ENCODE measurements at regions not wholly inside any gene's neighbourhood (a gene's known extent, or its start where the extent isn't known, plus 50 kb on each side); places are given as distances from the start of the nearest gene placed in this dataset.
"Not testable (repeated sequence)": the region's sequence is repeated elsewhere in the genome, so short reads cannot be mapped to it uniquely, and the experiment has no call there.

- H3K9me3 ChIP-seq (ENCODE audit: control insufficient read depth, low read length); H3K4me3 ChIP-seq (ENCODE audit: low read length); H3K4me1 ChIP-seq (ENCODE audit: control insufficient read depth, insufficient read depth, low read length); H3K36me3 ChIP-seq (ENCODE audit: control insufficient read depth, insufficient read depth, low read length); H3K9ac ChIP-seq (ENCODE audit: low read length); H3K27me3 ChIP-seq (ENCODE audit: control insufficient read depth, insufficient read depth, low read length): not testable (repeated sequence)
These were observed 98.0 kb downstream of the MRPL57 start for GRCh38 chr13:21274457-21274856.

- no peaks in the 10 kb centered on the region for H3K4me1 ChIP-seq (ENCODE audit: control insufficient read depth, insufficient read depth, low read length)
- no peaks in the 10 kb centered on the region for H3K27me3 ChIP-seq (ENCODE audit: control insufficient read depth, insufficient read depth, low read length)
- H3K9ac ChIP-seq (ENCODE audit: low read length): no peak overlapping the region
- H3K36me3 ChIP-seq (ENCODE audit: control insufficient read depth, insufficient read depth, low read length): no peaks in the 10 kb centered on the region
- no peak overlapping the region for H3K4me3 ChIP-seq (ENCODE audit: low read length)
- H3K9me3 ChIP-seq (ENCODE audit: control insufficient read depth, low read length): no peaks in the 10 kb centered on the region
These were observed 105.6 kb downstream of the MRPL57 start for GRCh38 chr13:21282065-21282464.

GRCh38 chr13:21287331-21287907 is 111.0 kb downstream of the MRPL57 start:
- Histone ChIP-seq H3K9ac (ENCODE audit: low read length) (no peak overlapping the region), H3K9me3 (ENCODE audit: control insufficient read depth, low read length) (no peaks in the 10 kb centered on the region), H3K27me3 (ENCODE audit: control insufficient read depth, insufficient read depth, low read length) (no peaks in the 10 kb centered on the region), H3K4me1 (ENCODE audit: control insufficient read depth, insufficient read depth, low read length) (no peaks in the 10 kb centered on the region), H3K36me3 (ENCODE audit: control insufficient read depth, insufficient read depth, low read length) (no peaks in the 10 kb centered on the region), H3K4me3 (ENCODE audit: low read length) (no peak overlapping the region)

- Histone ChIP-seq H3K36me3 (ENCODE audit: control insufficient read depth, insufficient read depth, low read length) (no peaks in the 10 kb centered on the region), H3K9me3 (ENCODE audit: control insufficient read depth, low read length) (no peaks in the 10 kb centered on the region), H3K9ac (ENCODE audit: low read length) (no peak overlapping the region), H3K4me1 (ENCODE audit: control insufficient read depth, insufficient read depth, low read length) (no peaks in the 10 kb centered on the region), H3K27me3 (ENCODE audit: control insufficient read depth, insufficient read depth, low read length) (no peaks in the 10 kb centered on the region), H3K4me3 (ENCODE audit: low read length) (no peak overlapping the region)
These were observed 113.0 kb downstream of the MRPL57 start for GRCh38 chr13:21289475-21289874.

- not testable (repeated sequence) for H3K9ac ChIP-seq (ENCODE audit: low read length); H3K36me3 ChIP-seq (ENCODE audit: control insufficient read depth, insufficient read depth, low read length); H3K4me1 ChIP-seq (ENCODE audit: control insufficient read depth, insufficient read depth, low read length); H3K9me3 ChIP-seq (ENCODE audit: control insufficient read depth, low read length); H3K4me3 ChIP-seq (ENCODE audit: low read length); H3K27me3 ChIP-seq (ENCODE audit: control insufficient read depth, insufficient read depth, low read length)
These were observed 114.1 kb downstream of the MRPL57 start for GRCh38 chr13:21290442-21291002.

- Histone ChIP-seq H3K27me3 (ENCODE audit: control insufficient read depth, insufficient read depth, low read length) (no peaks in the 10 kb centered on the region), H3K36me3 (ENCODE audit: control insufficient read depth, insufficient read depth, low read length) (no peaks in the 10 kb centered on the region), H3K9me3 (ENCODE audit: control insufficient read depth, low read length) (no peaks in the 10 kb centered on the region), H3K9ac (ENCODE audit: low read length) (no peak overlapping the region), H3K4me3 (ENCODE audit: low read length) (no peak overlapping the region), H3K4me1 (ENCODE audit: control insufficient read depth, insufficient read depth, low read length) (no peaks in the 10 kb centered on the region)
These were observed 115.4 kb downstream of the MRPL57 start for GRCh38 chr13:21291840-21292239.

GRCh38 chr13:21296991-21297390 is 120.5 kb downstream of the MRPL57 start:
- H3K4me3 ChIP-seq (ENCODE audit: low read length); H3K27me3 ChIP-seq (ENCODE audit: control insufficient read depth, insufficient read depth, low read length): not testable (repeated sequence)
- H3K9ac ChIP-seq (ENCODE audit: low read length): peak overlapping the region; percentile 80

GRCh38 chr13:21297447-21297846 is 121.0 kb downstream of the MRPL57 start:
- Histone ChIP-seq H3K4me3 (ENCODE audit: low read length) (peak overlapping the region; percentile 80), H3K36me3 (ENCODE audit: control insufficient read depth, insufficient read depth, low read length) (no peaks in the 10 kb centered on the region), H3K27me3 (ENCODE audit: control insufficient read depth, insufficient read depth, low read length) (no peaks in the 10 kb centered on the region), H3K9me3 (ENCODE audit: control insufficient read depth, low read length) (no peaks in the 10 kb centered on the region), H3K9ac (ENCODE audit: low read length) (peak overlapping the region; percentile 80), H3K4me1 (ENCODE audit: control insufficient read depth, insufficient read depth, low read length) (peaks cover 7% of the 10 kb centered on the region)

More at GRCh38 chr13:21296991-21297390, 120.5 kb downstream of the MRPL57 start:
- H3K4me1 ChIP-seq (ENCODE audit: control insufficient read depth, insufficient read depth, low read length); H3K36me3 ChIP-seq (ENCODE audit: control insufficient read depth, insufficient read depth, low read length); H3K9me3 ChIP-seq (ENCODE audit: control insufficient read depth, low read length): not testable (repeated sequence)

GRCh38 chr13:21297914-21298831 is 121.7 kb downstream of the MRPL57 start:
- H3K4me1 ChIP-seq (ENCODE audit: control insufficient read depth, insufficient read depth, low read length): peaks cover 7% of the 10 kb centered on the region
- H3K4me3 ChIP-seq (ENCODE audit: low read length): peak overlapping the region; percentile 80
- H3K36me3 ChIP-seq (ENCODE audit: control insufficient read depth, insufficient read depth, low read length): no peaks in the 10 kb centered on the region
- H3K9ac ChIP-seq (ENCODE audit: low read length): peak overlapping the region; percentile 80
- no peaks in the 10 kb centered on the region for H3K9me3 ChIP-seq (ENCODE audit: control insufficient read depth, low read length)
- no peaks in the 10 kb centered on the region for H3K27me3 ChIP-seq (ENCODE audit: control insufficient read depth, insufficient read depth, low read length)

- Histone ChIP-seq H3K9me3 (ENCODE audit: control insufficient read depth, low read length) (no peaks in the 10 kb centered on the region), H3K36me3 (ENCODE audit: control insufficient read depth, insufficient read depth, low read length) (no peaks in the 10 kb centered on the region), H3K4me1 (ENCODE audit: control insufficient read depth, insufficient read depth, low read length) (no peaks in the 10 kb centered on the region), H3K9ac (ENCODE audit: low read length) (no peak overlapping the region), H3K27me3 (ENCODE audit: control insufficient read depth, insufficient read depth, low read length) (no peaks in the 10 kb centered on the region), H3K4me3 (ENCODE audit: low read length) (no peak overlapping the region)
These were observed 127.8 kb downstream of the MRPL57 start for GRCh38 chr13:21304256-21304655.

- H3K4me1 ChIP-seq (ENCODE audit: control insufficient read depth, insufficient read depth, low read length); H3K4me3 ChIP-seq (ENCODE audit: low read length); H3K9ac ChIP-seq (ENCODE audit: low read length); H3K9me3 ChIP-seq (ENCODE audit: control insufficient read depth, low read length); H3K27me3 ChIP-seq (ENCODE audit: control insufficient read depth, insufficient read depth, low read length); H3K36me3 ChIP-seq (ENCODE audit: control insufficient read depth, insufficient read depth, low read length): not testable (repeated sequence)
These were observed 130.0 kb downstream of the MRPL57 start for GRCh38 chr13:21306300-21307073.

GRCh38 chr13:21307158-21307557 is 130.7 kb downstream of the MRPL57 start:
- H3K36me3 ChIP-seq (ENCODE audit: control insufficient read depth, insufficient read depth, low read length); H3K27me3 ChIP-seq (ENCODE audit: control insufficient read depth, insufficient read depth, low read length); H3K4me1 ChIP-seq (ENCODE audit: control insufficient read depth, insufficient read depth, low read length); H3K9ac ChIP-seq (ENCODE audit: low read length); H3K4me3 ChIP-seq (ENCODE audit: low read length); H3K9me3 ChIP-seq (ENCODE audit: control insufficient read depth, low read length): not testable (repeated sequence)

All from mucosa of stomach (tissue), 1 donor.